ENCODE measurements at regions not wholly inside any gene's neighbourhood (a gene's known extent, or its start where the extent isn't known, plus 50 kb on each side); places are given as distances from the start of the nearest gene placed in this dataset.

DNA sequence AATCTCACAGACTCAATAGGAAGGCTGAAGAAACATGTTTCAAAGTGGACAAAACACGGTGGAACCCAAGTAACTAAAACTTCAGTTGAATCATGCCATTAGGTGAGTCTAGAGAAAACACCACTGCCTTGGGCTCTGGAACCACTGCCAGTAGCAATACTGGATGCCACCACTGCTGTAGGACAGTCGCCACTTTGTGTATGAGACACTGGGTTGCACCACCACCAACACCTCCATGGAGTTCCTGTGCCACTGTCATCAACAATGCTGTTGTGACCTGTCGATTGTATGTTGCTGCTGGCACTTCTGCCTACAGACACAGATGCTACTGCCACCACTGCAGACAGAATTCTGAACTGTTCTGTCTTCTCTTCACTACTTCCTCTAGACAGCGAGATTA, 686.7 kb downstream of the METTL4 start:
- DNase-seq, result no peak

DNA sequence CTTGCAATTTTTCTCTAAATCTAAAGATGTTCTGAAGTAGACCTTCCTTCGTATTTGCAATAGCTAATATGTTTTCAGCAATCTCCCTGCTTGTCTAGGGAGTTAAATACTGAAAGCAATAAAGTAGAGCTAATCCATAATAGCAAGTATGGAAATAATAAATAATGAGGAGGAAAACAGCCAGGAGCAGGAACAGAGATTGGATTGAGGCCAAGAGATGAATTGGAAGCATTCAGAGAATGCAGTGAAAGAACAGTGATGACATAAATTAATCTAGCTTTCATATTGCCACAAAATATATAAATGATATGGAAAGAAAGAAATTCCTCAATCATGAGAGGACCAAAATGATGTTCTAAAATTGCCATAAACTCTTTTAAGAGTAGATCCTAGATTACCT, 679.7 kb downstream of the METTL4 start:
- peak; percentile 19 for DNase-seq

- no peak for DNase-seq
Observed at GRCh38 chr18:1892191-1892590, 679.1 kb downstream of the METTL4 start.

GRCh38 chr18:1895456-1896185, 675.7 kb downstream of the METTL4 start:
- DNase-seq, result no peak

GRCh38 chr18:1906421-1906820, 664.9 kb downstream of the METTL4 start:
- DNase-seq, result no peak

DNA sequence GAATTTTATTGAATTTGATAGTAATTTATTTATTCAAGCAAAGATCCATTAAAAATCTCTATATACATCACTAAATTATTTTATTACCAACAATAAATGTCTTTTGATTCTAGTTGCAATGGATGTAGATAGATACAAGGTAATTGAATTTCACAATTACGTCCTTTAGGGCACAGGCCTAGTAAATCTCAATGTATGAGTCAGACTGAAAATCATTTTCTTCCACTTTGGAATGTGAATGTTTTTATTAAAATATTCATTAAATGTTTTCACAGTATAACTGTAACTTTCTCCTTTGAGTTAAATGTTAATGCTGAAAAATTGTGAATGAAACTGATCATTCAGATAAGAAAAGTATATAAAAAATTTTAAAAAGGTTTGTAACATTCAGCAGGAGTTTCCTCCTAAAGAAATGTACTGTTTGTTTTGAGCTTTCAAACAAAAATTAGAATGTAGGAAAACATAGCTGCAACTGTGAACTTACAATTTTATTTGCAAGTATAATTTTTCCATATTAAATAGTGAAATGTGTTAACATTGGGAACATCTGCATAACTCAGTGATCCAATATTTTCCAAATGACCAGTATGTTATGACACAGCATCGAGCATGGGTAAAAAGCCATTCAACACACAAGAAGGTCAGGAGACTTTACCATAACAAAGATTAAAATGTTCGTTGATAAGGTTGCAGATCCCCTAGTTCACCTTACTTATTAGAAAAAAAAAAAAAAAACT, 663.7 kb downstream of the METTL4 start:
- DNase-seq, result no peak

DNA sequence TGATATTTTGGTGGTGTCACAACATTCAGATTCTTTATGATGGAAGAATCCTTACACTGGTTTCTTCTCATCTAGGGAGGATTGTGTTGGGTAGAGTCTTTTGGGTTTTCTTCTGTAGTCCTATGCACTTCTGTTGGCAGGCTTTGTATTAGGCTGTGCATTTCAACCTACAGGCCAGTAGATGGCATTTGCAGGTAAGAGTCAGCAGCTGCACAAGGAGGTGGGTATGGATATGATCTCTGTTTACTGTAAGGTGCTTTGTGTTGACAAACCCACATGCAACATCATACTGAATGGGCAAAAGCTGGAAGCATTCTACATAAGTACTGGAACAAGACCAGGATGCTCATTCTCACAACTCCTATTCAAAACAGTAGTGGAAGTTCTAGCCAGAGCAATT, 656.8 kb downstream of the METTL4 start:
- DNase-seq, result no peak

DNA sequence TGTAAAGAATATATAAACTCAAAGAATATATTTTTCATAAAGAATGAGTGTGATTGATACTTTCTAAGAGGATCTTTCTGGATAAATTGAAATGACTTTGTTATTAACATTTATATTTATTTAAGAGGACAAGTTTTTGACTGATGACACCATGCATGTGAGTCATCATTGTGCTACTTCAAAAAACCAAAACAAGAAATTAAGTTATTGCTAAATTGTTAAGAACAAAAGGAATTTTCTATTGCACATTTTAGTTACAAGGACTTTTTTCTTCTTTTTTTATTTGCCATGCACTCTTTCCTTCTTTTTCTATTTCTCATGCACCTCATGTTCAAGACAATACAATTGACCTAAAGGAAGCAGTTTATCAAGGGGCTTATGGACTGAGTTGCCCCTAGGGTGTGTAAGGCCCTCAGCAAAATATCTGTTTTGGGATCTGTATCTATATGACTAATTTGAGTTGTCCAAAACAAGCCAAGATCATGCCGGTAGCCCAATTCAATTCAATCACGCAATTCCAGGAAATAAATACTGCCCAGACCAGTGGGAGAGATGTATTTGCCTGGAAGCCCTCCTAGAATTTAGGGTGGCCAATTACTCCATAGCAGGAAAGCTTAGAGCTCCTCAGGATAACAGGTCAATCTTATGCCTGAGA, 654.3 kb downstream of the METTL4 start:
- DNase-seq, result no peak

DNA sequence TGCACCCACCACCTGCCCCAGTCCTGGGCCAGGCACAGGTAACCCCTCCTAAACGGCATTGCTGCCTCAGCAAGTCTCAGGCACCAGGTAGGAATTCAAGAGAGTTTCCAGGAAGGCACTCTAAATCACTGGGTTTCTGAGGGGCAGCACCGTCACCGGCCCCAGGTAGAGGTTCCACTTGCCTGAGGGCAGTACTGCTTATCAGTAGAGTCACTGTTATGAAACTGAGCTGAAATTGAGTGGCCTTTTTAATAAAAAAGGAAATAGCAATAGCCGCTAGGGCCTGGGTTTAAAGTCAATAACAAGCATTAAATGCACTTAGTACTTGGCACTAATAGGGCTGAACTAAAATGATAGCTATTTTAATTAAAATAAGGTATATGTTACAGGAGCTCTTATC, 653.7 kb downstream of the METTL4 start:
- no peak for DNase-seq

GRCh38 chr18:1922066-1922465, 649.2 kb downstream of the METTL4 start:
- no peak for DNase-seq

DNA sequence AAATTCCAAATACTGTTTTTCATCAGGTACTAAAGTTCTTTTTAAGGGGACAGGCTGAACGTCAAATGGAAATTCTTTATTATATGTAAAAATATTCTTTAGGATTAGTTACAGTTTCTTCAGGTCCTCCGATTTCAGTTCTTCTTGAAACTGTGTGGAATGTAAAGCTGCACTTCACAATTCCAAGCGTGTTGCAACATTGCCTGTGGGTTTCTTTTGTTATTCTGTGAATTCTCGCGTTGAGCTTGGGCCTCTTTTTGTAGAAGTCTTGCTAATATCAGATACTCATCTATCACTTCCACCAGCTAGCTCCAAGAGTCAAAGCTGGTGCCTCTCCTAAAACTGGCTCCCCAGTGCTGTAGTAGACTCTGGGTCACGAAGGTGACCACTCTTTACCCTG, 642.6 kb downstream of the METTL4 start:
- DNase-seq, result no peak

DNA sequence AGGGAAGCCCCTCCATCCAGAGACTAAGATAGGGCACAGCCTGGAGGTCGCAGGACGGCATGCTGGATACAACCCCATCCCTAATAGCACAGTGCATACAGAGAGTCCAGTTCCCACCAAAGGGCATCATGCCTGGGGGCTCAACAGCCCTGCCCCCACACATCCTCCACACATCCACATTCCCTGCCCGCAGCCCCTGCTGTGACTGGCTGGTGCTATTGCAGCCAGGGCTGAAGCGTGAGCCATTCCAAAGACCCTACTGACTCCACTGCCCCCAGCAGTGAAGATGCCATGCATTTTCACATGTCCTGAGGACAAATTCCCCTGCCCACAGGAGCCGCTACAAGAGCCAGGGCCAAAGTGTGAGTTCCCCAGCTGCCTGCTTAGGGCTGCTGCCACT, 641.6 kb downstream of the METTL4 start:
- DNase-seq, result no peak

DNA sequence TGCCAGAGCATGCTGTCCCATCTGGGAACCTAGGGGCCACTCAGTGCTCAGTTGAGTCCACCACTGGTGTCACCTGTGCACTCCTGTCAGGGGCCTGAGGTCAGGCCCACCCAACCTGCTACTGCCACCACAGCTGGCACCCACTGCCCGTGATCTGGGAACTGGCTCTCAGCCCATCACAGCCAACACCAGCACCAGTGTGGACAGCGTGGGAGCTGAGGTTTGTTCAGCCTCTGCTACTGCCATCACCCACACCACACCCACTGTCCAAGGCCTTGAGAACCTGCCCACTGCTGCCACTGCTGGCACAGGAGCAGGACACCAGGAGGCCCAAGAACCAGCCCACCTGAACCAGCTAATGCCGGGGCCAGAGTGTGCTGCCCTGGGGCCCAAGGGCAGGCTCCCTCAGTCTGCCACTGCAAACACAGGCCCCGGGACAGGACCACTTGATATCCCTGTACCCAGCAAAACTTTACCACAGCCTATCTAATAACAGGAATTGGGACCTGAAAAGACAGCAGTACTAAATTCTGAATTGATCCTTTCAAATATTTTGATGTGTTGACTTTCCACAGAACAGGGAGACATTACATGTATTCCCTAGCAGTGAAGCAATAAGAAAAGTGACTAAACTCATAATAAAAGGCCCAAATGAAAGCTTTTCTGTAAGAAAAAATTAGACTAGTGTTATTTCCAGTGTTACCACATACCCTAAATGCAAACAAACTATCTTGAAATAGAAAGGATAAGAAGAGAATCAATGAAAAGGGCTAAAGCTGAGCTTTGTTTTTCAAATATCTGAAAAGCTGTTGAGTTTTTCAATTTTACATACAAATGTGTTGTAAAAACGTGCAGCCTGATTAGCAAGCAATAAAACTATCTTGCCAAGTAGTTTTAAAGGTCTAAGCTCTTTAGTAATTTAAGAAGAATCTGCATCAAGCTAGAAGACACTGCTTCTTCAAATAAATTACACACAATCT, 640.7 kb downstream of the METTL4 start:
- DNase-seq, result no peak

DNA sequence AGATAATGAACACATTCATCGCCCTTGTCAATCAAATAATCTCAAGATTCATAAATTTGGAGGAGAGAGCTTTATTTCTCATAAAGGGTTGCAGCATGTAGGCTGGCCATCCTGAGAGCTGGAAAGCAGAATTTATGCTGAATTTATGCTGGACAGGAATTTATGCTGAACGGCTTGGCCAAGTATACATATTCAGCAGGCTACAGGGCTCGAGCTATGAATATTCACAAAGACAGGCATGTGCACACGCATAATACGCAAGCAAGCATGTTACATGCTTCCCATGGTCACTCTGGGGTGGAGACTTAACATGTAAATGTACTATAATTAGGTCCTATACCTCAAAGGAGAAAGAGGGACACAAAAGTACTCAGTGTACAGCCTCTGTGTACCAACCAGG, 618.8 kb downstream of the METTL4 start:
- no peak for DNase-seq

GRCh38 chr18:1954583-1955312, 616.6 kb downstream of the METTL4 start:
- no peak for DNase-seq

- DNase-seq, result no peak
Observed at GRCh38 chr18:1958798-1959197, 612.5 kb downstream of the METTL4 start.

DNA sequence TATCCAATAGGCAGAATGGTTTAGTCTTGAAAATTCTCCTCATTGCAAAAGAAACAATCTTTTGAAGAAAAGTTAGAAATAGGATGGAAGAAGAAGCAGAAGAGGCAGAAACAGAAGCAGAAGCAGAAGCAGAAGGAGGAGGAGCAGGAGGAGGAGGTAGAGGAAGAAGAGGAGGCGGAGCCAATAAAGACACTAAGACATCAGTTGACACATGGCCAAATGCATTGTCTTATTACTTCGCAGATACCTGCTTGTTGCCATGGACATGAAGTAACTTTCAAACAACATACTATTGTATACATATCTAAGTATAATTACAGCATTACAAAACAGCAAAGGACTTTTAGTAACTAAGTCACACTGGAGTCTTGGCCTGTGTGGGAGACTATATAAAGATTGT, 606.3 kb downstream of the METTL4 start:
- no peak for DNase-seq

DNA sequence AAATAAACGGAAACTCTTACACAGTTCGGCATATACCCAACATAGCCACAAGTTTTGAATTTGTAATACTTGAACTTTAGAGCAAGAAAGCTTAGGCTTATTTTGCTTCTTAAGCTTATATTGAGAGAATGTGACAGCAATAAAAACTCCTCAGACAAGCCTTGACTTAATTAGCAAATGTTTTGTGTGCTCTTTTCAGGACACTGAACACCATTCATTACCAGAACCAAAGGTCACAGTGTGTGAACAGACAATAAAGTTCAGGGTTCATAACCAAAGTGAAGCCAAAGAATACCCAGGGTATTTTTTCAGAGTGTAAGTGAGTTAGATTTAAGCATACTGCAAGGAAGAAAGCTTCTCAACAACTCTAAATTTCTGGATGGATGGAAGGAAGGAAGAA, 605.8 kb downstream of the METTL4 start:
- DNase-seq, result no peak

DNA sequence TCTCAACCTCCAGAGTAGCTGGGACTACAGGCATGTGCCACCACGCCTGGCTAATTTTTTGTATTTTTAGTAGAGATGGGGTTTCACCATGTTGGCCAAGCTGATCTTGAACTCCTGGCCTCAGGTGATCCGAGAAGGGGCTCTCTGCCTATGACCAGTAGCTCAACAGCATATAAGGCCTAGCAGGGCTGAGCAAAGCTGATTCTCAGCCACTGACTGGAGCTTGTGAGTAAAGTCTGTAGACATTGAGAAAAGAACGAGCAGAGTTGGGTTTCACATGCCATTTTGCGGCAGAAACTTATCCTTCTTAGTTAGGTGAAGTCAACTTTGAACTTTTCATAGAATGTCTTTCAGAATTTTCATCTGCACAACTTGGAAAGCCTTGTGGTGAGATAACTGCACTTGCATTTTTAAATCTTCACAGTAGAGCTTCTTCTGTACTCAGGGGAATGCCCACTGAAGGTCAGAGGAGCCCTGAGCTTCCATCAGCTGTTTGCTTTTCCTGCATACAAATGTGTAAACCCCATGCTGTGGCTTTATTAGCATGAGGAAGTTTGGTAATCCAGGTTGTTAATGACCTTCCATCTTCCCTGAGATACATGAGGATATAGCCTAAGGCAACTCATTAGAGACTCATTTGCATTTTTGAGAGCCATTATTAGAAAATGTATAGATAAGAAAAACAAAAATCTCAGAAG, 602.4 kb downstream of the METTL4 start:
- DNase-seq, result no peak

GRCh38 chr18:1976484-1976883, 594.8 kb downstream of the METTL4 start:
- no peak for DNase-seq

DNA sequence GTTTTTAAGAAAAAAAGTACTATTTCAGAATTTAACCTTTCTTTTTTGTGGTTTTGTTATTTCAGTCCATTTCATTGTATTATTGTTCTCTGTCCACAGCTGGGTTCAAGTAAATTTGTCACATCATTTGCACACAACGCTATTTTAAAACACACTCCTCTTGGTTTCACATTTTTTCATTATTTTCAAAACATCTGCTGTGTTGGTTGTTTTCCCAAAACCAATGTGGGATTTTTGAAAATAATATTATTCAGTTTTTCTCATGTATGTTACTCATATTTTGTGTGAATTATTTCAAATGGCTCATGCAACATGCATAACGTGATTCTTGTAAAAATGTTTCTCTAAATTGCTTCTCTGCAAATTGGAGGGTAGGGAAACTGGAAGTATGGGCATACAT, 589.2 kb downstream of the METTL4 start:
- DNase-seq, result no peak
